SK-N-SH treated with all-trans-retinoic acid at 6 μM for 48 hours (cell line): ENCODE measurements at regions not wholly inside any gene's neighbourhood (a gene's known extent, or its start where the extent isn't known, plus 50 kb on each side); places are given as distances from the start of the nearest gene placed in this dataset.

Source experiments
- ARNTL ChIP-seq: fragments of 450-650 bp; formaldehyde crosslinking; IDR thresholded peaks from 2 replicates; pipeline ENCODE4 v1.5.0; 2020; ENCODE audit warnings: low read depth, mild to moderate bottlenecking, moderate library complexity, borderline replicate concordance
- BACH2 ChIP-seq: fragments of 250-450 bp; sonication (Bioruptor Pico); IDR thresholded peaks from 2 replicates; pipeline ENCODE4 v1.9.0; 2021; ENCODE audit warnings: mild to moderate bottlenecking, borderline replicate concordance
- PPARA ChIP-seq: fragments of 250-450 bp; sonication (Bioruptor Pico); IDR thresholded peaks from 2 replicates; pipeline ENCODE4 v1.5.0; 2020; ENCODE audit warnings: mild to moderate bottlenecking, borderline replicate concordance
- RARB ChIP-seq: fragments of 250-450 bp; sonication (Bioruptor Pico); IDR thresholded peaks from 2 replicates; pipeline ENCODE4 v1.8.0; 2021; ENCODE audit warnings: mild to moderate bottlenecking, moderate library complexity
- TCF4 ChIP-seq: fragments of 250-450 bp; sonication (Bioruptor Pico); IDR thresholded peaks from 2 replicates; pipeline ENCODE4 v1.8.0; 2021; ENCODE audit warnings: mild to moderate bottlenecking, moderate library complexity, borderline replicate concordance
- ZC3H10 ChIP-seq: fragments of 250-450 bp; sonication (Bioruptor Pico); IDR thresholded peaks from 2 replicates; pipeline ENCODE4 v1.5.1; 2021; ENCODE audit warnings: mild to moderate bottlenecking, moderate library complexity
- ZFP3 ChIP-seq: fragments of 250-450 bp; sonication (Bioruptor Pico); IDR thresholded peaks from 2 replicates; pipeline ENCODE4 v1.5.0; 2020; ENCODE audit warnings: mild to moderate bottlenecking, moderate library complexity
- ZNF565 ChIP-seq: fragments of 450-650 bp; formaldehyde crosslinking; conservative IDR thresholded peaks from 2 replicates; pipeline ENCODE4 v1.5.0; 2020; ENCODE audit warnings: low read depth, mild to moderate bottlenecking, moderate library complexity
- ZNF70 ChIP-seq: fragments of 450-650 bp; formaldehyde crosslinking; IDR thresholded peaks from 2 replicates; pipeline ENCODE4 v1.5.0; 2020; ENCODE audit warnings: mild to moderate bottlenecking, moderate library complexity
- ZNF8 ChIP-seq: fragments of 450-650 bp; formaldehyde crosslinking; IDR thresholded peaks from 2 replicates; pipeline ENCODE4 v1.5.0; 2020; ENCODE audit warnings: mild to moderate bottlenecking, moderate library complexity
- TF ChIP-seq, protein P1 (sequence below): fragments of 250-450 bp; sonication (Bioruptor Pico); IDR thresholded peaks from 2 replicates; pipeline ENCODE4 v1.5.1; 2021; ENCODE audit warnings: mild to moderate bottlenecking, moderate library complexity
- TF ChIP-seq, protein P2 (sequence below): fragments of 250-450 bp; sonication (Bioruptor Pico); IDR thresholded peaks from 2 replicates; pipeline ENCODE4 v1.8.0; 2020; ENCODE audit warnings: mild to moderate bottlenecking, moderate library complexity, borderline replicate concordance
- TF ChIP-seq, protein P3 (sequence below): fragments of 250-450 bp; sonication (Bioruptor Pico); IDR thresholded peaks from 2 replicates; pipeline ENCODE4 v1.8.0; 2021; ENCODE audit warnings: low read depth, mild to moderate bottlenecking, moderate library complexity, borderline replicate concordance
- TF ChIP-seq, protein P4 (sequence below): fragments of 250-450 bp; sonication (Bioruptor Pico); IDR thresholded peaks from 2 replicates; pipeline ENCODE4 v1.5.1; 2020; ENCODE audit warnings: low read depth, mild to moderate bottlenecking, moderate library complexity

DNA sequence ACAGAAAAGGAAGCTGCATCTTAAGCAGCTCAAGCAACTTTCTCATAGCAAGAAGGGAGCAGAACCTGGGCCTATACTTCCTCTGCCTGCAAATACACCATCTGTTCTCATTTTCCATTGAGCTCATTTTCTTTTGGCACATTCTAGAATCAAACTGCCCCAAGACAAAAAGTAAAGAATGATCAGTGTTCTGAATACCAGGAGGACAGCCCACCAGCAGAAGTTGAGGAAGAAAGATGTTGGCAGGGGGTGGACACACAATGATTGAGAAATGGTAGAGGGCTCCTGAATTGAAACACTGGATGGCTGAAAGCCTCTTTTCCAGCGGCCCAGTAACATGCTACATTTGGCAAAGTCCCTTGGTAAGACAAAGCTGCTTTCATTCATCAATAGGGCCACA, 171.8 kb downstream of the MED10 start:
- TF ChIP-seq, protein P1, sequence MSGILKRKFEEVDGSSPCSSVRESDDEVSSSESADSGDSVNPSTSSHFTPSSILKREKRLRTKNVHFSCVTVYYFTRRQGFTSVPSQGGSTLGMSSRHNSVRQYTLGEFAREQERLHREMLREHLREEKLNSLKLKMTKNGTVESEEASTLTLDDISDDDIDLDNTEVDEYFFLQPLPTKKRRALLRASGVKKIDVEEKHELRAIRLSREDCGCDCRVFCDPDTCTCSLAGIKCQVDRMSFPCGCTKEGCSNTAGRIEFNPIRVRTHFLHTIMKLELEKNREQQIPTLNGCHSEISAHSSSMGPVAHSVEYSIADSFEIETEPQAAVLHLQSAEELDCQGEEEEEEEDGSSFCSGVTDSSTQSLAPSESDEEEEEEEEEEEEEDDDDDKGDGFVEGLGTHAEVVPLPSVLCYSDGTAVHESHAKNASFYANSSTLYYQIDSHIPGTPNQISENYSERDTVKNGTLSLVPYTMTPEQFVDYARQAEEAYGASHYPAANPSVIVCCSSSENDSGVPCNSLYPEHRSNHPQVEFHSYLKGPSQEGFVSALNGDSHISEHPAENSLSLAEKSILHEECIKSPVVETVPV (CRISPR knock-in tag) = no peak
- TF ChIP-seq, protein P2, sequence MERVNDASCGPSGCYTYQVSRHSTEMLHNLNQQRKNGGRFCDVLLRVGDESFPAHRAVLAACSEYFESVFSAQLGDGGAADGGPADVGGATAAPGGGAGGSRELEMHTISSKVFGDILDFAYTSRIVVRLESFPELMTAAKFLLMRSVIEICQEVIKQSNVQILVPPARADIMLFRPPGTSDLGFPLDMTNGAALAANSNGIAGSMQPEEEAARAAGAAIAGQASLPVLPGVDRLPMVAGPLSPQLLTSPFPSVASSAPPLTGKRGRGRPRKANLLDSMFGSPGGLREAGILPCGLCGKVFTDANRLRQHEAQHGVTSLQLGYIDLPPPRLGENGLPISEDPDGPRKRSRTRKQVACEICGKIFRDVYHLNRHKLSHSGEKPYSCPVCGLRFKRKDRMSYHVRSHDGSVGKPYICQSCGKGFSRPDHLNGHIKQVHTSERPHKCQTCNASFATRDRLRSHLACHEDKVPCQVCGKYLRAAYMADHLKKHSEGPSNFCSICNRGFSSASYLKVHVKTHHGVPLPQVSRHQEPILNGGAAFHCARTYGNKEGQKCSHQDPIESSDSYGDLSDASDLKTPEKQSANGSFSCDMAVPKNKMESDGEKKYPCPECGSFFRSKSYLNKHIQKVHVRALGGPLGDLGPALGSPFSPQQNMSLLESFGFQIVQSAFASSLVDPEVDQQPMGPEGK (CRISPR knock-in tag) = no peak
- TF ChIP-seq ZNF8 (CRISPR knock-in tag) (no peak), ZFP3 (CRISPR knock-in tag) (no peak), ZNF70 (CRISPR knock-in tag) (no peak), ZC3H10 (no peak), ZNF565 (CRISPR knock-in tag) (no peak), BACH2 (no peak), PPARA (CRISPR knock-in tag) (no peak), RARB (CRISPR knock-in tag) (no peak), TCF4 (CRISPR knock-in tag) (no peak), ARNTL (CRISPR knock-in tag) (no peak)
- TF ChIP-seq, protein P3, sequence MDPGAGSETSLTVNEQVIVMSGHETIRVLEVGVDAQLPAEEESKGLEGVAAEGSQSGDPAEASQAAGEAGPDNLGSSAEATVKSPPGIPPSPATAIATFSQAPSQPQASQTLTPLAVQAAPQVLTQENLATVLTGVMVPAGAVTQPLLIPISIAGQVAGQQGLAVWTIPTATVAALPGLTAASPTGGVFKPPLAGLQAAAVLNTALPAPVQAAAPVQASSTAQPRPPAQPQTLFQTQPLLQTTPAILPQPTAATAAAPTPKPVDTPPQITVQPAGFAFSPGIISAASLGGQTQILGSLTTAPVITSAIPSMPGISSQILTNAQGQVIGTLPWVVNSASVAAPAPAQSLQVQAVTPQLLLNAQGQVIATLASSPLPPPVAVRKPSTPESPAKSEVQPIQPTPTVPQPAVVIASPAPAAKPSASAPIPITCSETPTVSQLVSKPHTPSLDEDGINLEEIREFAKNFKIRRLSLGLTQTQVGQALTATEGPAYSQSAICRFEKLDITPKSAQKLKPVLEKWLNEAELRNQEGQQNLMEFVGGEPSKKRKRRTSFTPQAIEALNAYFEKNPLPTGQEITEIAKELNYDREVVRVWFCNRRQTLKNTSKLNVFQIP (CRISPR knock-in tag) = no peak
- TF ChIP-seq, protein P4, sequence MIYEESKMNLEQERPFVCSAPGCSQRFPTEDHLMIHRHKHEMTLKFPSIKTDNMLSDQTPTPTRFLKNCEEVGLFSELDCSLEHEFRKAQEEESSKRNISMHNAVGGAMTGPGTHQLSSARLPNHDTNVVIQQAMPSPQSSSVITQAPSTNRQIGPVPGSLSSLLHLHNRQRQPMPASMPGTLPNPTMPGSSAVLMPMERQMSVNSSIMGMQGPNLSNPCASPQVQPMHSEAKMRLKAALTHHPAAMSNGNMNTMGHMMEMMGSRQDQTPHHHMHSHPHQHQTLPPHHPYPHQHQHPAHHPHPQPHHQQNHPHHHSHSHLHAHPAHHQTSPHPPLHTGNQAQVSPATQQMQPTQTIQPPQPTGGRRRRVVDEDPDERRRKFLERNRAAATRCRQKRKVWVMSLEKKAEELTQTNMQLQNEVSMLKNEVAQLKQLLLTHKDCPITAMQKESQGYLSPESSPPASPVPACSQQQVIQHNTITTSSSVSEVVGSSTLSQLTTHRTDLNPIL (CRISPR knock-in tag) = no peak
